ENCODE measurements at regions not wholly inside any gene's neighbourhood (a gene's known extent, or its start where the extent isn't known, plus 50 kb on each side); places are given as distances from the start of the nearest gene placed in this dataset.
"Not testable (repeated sequence)": the region's sequence is repeated elsewhere in the genome, so short reads cannot be mapped to it uniquely, and the experiment has no call there.

- no peak for DNase-seq (ENCODE audit: low read depth in 2 of 2)
Measured at GRCh38 chr4:43089730-43090129, 197.2 kb downstream of the GRXCR1 start.

GRCh38 chr4:43103048-43103447, 210.5 kb downstream of the GRXCR1 start:
- no peak for DNase-seq (ENCODE audit: low read depth in 2 of 2)

GRCh38 chr4:43112139-43112538, 219.6 kb downstream of the GRXCR1 start:
- no peak for DNase-seq (ENCODE audit: low read depth in 2 of 2)

GRCh38 chr4:43113196-43113595, 220.7 kb downstream of the GRXCR1 start:
- DNase-seq (ENCODE audit: low read depth in 2 of 2), result no peak

- no peak for DNase-seq (ENCODE audit: low read depth in 2 of 2)
Measured at GRCh38 chr4:43126595-43126994, 234.1 kb downstream of the GRXCR1 start.

- DNase-seq (ENCODE audit: low read depth in 2 of 2), result no peak
Measured at GRCh38 chr4:43130228-43131021, 237.9 kb downstream of the GRXCR1 start.

GRCh38 chr4:43132010-43132582, 239.6 kb downstream of the GRXCR1 start:
- DNase-seq (ENCODE audit: low read depth in 2 of 2), result peak in 1 of 2 donors; percentile 5

GRCh38 chr4:43133566-43133965, 241.1 kb downstream of the GRXCR1 start:
- no peak for DNase-seq (ENCODE audit: low read depth in 2 of 2)

- no peak for DNase-seq (ENCODE audit: low read depth in 2 of 2)
Measured at GRCh38 chr4:43136752-43137151, 244.2 kb downstream of the GRXCR1 start.

GRCh38 chr4:43146198-43146597, 253.7 kb downstream of the GRXCR1 start:
- DNase-seq (ENCODE audit: low read depth in 2 of 2), result no peak

- DNase-seq (ENCODE audit: low read depth in 2 of 2), result no peak
Measured at GRCh38 chr4:43148481-43148880, 256.0 kb downstream of the GRXCR1 start.

GRCh38 chr4:43163101-43163792, 270.7 kb downstream of the GRXCR1 start:
- no peak for DNase-seq (ENCODE audit: low read depth in 2 of 2)

GRCh38 chr4:43189741-43190140, 297.2 kb downstream of the GRXCR1 start:
- no peak for DNase-seq (ENCODE audit: low read depth in 2 of 2)

- not testable (repeated sequence) for DNase-seq (ENCODE audit: low read depth in 2 of 2)
Measured at GRCh38 chr4:43212576-43212975, 320.1 kb downstream of the GRXCR1 start.

- no peak for DNase-seq (ENCODE audit: low read depth in 2 of 2)
Measured at GRCh38 chr4:43223820-43224219, 331.3 kb downstream of the GRXCR1 start.

GRCh38 chr4:43224559-43224958, 332.0 kb downstream of the GRXCR1 start:
- DNase-seq (ENCODE audit: low read depth in 2 of 2), result no peak

- DNase-seq (ENCODE audit: low read depth in 2 of 2), result no peak
Measured at GRCh38 chr4:43233321-43233720, 340.8 kb downstream of the GRXCR1 start.

- no peak for DNase-seq (ENCODE audit: low read depth in 2 of 2)
Measured at GRCh38 chr4:43234626-43235415, 342.3 kb downstream of the GRXCR1 start.

GRCh38 chr4:43238008-43238407, 345.5 kb downstream of the GRXCR1 start:
- no peak for DNase-seq (ENCODE audit: low read depth in 2 of 2)

GRCh38 chr4:43238585-43238984, 346.1 kb downstream of the GRXCR1 start:
- no peak for DNase-seq (ENCODE audit: low read depth in 2 of 2)

GRCh38 chr4:43241104-43241503, 348.6 kb downstream of the GRXCR1 start:
- DNase-seq (ENCODE audit: low read depth in 2 of 2), result no peak

- no peak for DNase-seq (ENCODE audit: low read depth in 2 of 2)
Measured at GRCh38 chr4:43242606-43243005, 350.1 kb downstream of the GRXCR1 start.

All from stimulated activated CD4-positive, alpha-beta T cell treated with anti-CD3 and anti-CD28 coated beads, Interleukin-1b, Interleukin-23, amount 100 ng/mL, for 4 hours (primary cell).